Kidney epithelial cell (primary cell): ENCODE measurements at regions not wholly inside any gene's neighbourhood (a gene's known extent, or its start where the extent isn't known, plus 50 kb on each side); places are given as distances from the start of the nearest gene placed in this dataset.

Experiments
- DNase-seq: peaks from one replicate; pipeline ENCODE4 v3.0.0-alpha.2; 2010; ENCODE audit warnings: low read depth
- H3K27me3 ChIP-seq: 2 replicates; pipeline ENCODE4 v1.6.0; 2011; ENCODE audit warnings: low read length; ENCODE audit not compliant: control insufficient read depth, insufficient read depth
- H3K36me3 ChIP-seq: 2 replicates; pipeline ENCODE4 v1.5.1; 2011; ENCODE audit warnings: low read length; ENCODE audit not compliant: control insufficient read depth, insufficient read depth
- H3K4me3 ChIP-seq: 2 replicates; pipeline ENCODE4 v1.5.1; 2011; ENCODE audit warnings: low read depth, mild to moderate bottlenecking, control low read depth, low read length
- TF ChIP-seq, protein P1 (sequence below): IDR thresholded peaks from 2 replicates; pipeline ENCODE4 v1.5.1; 2011; ENCODE audit warnings: mild to moderate bottlenecking, moderate library complexity, low read length, control low read depth, inconsistent platforms; ENCODE audit not compliant: insufficient read depth, poor library complexity, severe bottlenecking

DNA sequence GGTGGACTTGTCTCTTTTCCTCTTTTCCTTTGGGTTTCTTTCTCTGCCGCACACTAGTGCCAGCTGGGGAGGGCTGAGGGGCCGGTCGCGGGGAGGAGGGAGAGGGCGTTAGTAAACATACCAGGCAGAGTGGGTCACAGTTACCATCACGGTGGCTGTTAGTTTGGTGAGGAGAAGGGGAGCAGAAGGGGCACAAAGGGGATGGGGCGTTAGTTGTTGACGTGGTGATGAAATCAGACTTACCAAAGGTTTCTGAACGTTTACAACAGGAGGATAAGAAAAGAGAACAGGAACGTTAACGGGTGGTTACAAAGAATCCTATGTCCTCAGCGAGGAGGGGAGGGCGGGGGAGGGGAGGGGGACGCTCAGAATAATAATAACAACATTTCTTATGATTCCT lies 77.9 kb downstream of the PTPRS start:
- H3K27me3 ChIP-seq = no peaks in the 10 kb centered on the region
- TF ChIP-seq, protein P1, sequence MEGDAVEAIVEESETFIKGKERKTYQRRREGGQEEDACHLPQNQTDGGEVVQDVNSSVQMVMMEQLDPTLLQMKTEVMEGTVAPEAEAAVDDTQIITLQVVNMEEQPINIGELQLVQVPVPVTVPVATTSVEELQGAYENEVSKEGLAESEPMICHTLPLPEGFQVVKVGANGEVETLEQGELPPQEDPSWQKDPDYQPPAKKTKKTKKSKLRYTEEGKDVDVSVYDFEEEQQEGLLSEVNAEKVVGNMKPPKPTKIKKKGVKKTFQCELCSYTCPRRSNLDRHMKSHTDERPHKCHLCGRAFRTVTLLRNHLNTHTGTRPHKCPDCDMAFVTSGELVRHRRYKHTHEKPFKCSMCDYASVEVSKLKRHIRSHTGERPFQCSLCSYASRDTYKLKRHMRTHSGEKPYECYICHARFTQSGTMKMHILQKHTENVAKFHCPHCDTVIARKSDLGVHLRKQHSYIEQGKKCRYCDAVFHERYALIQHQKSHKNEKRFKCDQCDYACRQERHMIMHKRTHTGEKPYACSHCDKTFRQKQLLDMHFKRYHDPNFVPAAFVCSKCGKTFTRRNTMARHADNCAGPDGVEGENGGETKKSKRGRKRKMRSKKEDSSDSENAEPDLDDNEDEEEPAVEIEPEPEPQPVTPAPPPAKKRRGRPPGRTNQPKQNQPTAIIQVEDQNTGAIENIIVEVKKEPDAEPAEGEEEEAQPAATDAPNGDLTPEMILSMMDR = no peak
- no peaks in the 10 kb centered on the region for H3K36me3 ChIP-seq
- no peak for DNase-seq
- no peak overlapping the region for H3K4me3 ChIP-seq

DNA sequence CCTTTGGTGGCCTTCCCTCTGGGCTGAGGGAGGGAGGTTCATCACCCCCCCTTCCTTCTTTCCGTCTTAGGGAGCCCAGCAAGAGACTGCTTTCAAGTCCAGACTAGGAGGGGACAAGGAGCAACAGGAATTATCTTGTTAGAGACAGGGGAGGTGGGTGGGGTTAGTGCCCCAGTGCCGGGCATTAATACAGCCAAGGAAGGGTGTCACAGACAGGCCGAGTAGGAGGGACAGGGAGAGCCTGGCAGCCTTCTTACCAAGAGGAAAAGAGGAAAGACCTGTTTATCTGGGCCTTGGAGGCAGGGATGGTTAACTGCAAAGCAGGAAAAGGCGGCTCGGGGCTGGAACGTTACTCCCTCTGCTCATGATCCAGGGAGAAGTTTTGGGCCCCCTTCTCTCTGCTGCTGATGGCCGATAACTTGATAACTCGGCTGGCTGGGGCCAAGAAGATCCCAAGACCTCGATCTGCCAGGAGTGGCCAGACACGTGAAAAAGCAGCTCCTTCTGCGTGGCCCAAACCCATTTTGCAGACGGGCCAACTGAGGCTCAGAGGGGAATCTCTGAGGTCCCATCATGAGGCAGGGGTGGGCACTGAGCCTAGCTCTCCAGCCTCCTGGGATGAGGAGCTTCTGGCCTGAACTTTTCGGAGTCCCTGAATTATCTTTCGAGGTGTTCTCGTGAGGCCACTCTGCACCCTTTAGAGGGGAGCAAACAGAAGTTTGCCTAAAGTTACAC lies 79.3 kb downstream of the PTPRS start:
- TF ChIP-seq, protein P1 = no peak
- no peak overlapping the region for H3K4me3 ChIP-seq
- H3K27me3 ChIP-seq = no peaks in the 10 kb centered on the region
- H3K36me3 ChIP-seq = no peaks in the 10 kb centered on the region
- no peak for DNase-seq

DNA sequence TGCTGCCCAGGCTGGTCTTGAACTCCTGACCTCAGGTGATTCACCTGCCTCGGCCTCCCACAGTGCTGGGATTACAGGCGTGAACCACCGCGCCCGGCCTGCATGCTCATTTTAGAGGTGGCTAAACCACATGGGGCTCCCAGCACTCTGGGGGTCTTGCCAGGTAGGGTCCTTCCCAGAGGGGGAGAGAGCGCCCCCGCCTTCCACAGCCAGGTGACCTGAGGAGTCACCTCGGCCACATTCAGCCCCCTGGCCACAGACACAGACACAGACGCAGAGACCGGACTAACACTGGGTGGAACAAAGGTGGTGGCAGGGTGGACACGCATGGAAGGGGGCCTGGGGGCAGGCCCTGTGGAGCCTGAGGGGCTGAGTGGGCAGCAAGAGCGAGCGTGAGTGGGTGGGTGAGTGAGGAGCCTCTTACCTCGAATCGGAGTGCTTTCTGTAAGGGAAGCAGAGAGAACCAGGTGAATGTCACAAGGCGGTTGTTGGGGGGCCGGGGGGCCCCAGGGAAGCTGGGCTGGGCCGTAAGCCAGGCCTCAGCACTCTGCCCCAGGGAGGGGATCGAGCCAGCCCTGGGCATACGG lies 80.1 kb downstream of the PTPRS start:
- Histone ChIP-seq H3K36me3 (no peaks in the 10 kb centered on the region), H3K4me3 (no peak overlapping the region), H3K27me3 (no peaks in the 10 kb centered on the region)
- TF ChIP-seq, protein P1 = no peak
- DNase-seq = no peak

DNA sequence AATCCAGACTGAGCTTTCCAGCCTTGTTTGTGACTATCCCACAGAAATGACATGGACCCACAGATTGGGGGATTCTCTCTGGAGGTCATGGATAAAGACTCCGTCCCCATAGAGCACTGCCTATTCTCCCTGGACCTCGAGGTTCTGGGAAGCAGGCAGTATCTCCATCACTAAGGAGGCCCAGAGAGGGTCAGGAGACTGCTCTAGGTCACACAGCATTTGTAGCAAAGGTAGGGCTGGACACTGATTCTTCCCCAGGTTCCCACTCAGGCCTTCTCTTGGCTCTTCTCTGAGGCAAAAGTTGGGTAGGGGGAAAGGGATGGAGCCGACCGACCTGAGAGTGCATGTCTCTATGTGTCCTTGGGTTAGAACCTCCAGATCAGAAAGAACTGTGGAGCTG lies 80.9 kb downstream of the PTPRS start:
- DNase-seq = no peak
- TF ChIP-seq, protein P1 = no peak
- Histone ChIP-seq H3K36me3 (no peaks in the 10 kb centered on the region), H3K27me3 (no peaks in the 10 kb centered on the region), H3K4me3 (no peak overlapping the region)

DNA sequence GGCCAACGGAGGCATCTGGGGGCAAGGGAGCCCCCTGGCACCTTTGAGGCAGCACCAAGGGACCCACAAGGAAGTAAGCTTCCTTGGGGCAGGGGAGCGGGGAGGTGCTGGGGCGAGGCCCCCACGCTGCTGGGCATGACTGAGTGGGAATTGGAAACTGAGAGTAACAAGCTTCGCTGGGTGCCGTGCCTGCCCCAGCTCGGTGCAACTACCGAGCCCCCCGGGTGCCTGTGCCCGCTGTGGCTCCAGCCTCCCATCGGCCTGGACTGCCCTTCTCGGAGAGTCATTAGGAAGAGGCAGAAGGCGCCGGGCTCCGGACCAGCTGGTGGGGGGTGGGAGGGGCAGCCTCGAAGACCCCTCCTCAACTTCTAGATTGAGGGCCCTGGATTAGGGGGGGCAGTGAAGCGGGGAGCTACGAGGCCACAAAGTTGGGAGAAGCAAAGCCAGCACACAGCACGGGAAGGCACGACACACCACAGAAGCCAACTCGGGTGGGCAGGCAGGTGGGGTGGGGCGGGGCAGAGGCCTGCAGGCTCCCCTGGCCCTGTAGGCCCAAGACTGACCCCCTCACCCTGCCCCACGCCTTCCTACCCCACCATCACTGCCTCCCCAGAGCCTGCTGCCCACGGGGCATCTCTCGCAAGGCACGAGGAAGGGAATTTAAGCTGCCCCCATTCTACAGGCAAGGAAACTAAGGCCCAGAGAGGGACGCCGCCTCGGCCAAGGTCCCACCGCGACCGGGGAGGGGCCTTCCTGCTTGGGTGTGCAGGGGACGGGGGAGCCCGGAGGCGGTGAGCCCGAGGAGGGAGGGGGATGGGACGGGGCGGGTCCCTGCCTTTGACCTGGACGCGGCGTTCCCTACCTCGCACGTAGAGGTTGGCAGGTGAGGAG lies 83.2 kb downstream of the PTPRS start:
- no peak for DNase-seq
- TF ChIP-seq, protein P1 = no peak

More for the DNA sequence above, 83.2 kb downstream of the PTPRS start:
- H3K36me3 ChIP-seq = no peaks in the 10 kb centered on the region
- H3K27me3 ChIP-seq = no peaks in the 10 kb centered on the region
- no peak overlapping the region for H3K4me3 ChIP-seq
